K562 (cell line): ENCODE measurements at regions not wholly inside any gene's neighbourhood (a gene's known extent, or its start where the extent isn't known, plus 50 kb on each side); places are given as distances from the start of the nearest gene placed in this dataset.

Source experiments
- ATAC-seq: fragments of 200-7000 bp; cut with Tn5 transposase; 3 replicates; pipeline ENCODE4 v1.9.1; 2020; ENCODE audit warnings: moderate library complexity
- BruUV-seq: library from RNA; stranded (reverse); fragments of 400-500 nt; replicated peaks from 2 replicates; lab custom pipeline; 2021; lab: Mats Ljungman, UMichigan
- CTCF ChIA-PET: fragments of 300-600 bp; formaldehyde crosslinking; extraction: SDS; loops from one replicate; lab custom pipeline; 2021; ENCODE audit warnings: low intra/inter-chr PET ratio; lab: Yijun Ruan, JAX
- POLR2A ChIA-PET: fragments of 300-600, 350-650 bp; sonication (Branson Sonifier 250); formaldehyde crosslinking; extraction: SDS; loops from one replicate; lab custom pipeline; 2021; ENCODE audit warnings: antibody characterized with exemption, inconsistent platforms; lab: Yijun Ruan, JAX
- DNase-seq, 4 experiments: peaks; one replicate each; pipeline versions ENCODE4 v3.0.0 to v3.0.0-alpha.2; 2011 to 2018; ENCODE audit warnings: low spot score in 3 of 4, mixed read lengths in 3 of 4; ENCODE audit errors: extremely low read depth in 1 of 4
- FAIRE-seq: peaks from 2 replicates; lab custom pipeline; 2011; peaks lifted over from hg19 to GRCh38; lab: Jason Lieb, UNC
- H2AFZ ChIP-seq: 2 replicates; pipeline ENCODE4 v1.6.0; 2011; ENCODE audit warnings: low read depth, low read length, control low read depth, inconsistent platforms
- H3K27ac ChIP-seq: fragments of 200-600 bp; 3 replicates; pipeline ENCODE4 v1.8.0; 2011; ENCODE audit warnings: low read depth, mild to moderate bottlenecking, control low read depth, inconsistent platforms, low read length, moderate library complexity, mixed read lengths; ENCODE audit errors: extremely low read depth
- H3K27me3 ChIP-seq, 2 experiments: fragments of 300-600 bp in 1 of 2; 2 replicates in 1 of 2; 3 replicates in 1 of 2; pipeline versions ENCODE4 v1.6.0 to v1.8.0; 2011; ENCODE audit warnings: inconsistent platforms in 2 of 2, low read length in 2 of 2, mild to moderate bottlenecking in 1 of 2, mixed read lengths in 1 of 2, moderate library complexity in 1 of 2; ENCODE audit not compliant: control insufficient read depth in 2 of 2, insufficient read depth in 2 of 2
- H3K36me3 ChIP-seq: fragments of 300-600 bp; 3 replicates; pipeline ENCODE4 v1.8.0; 2011; ENCODE audit warnings: mild to moderate bottlenecking, low read length, inconsistent platforms; ENCODE audit not compliant: control insufficient read depth, insufficient read depth
- H3K4me1 ChIP-seq, 2 experiments: fragments of 200-600 bp in 1 of 2; replicated peaks in 1 of 2; 2 replicates in 1 of 2; 3 replicates in 1 of 2; pipeline versions ENCODE4 v1.5.1 to v1.8.0; 2011; ENCODE audit warnings: inconsistent platforms in 2 of 2, low read length in 2 of 2, mild to moderate bottlenecking in 1 of 2, mixed read lengths in 1 of 2, moderate library complexity in 1 of 2; ENCODE audit not compliant: control insufficient read depth in 2 of 2, insufficient read depth in 2 of 2
- H3K4me2 ChIP-seq: 2 replicates; pipeline ENCODE4 v1.6.1; 2011; ENCODE audit warnings: low read length, control low read depth, inconsistent platforms, mixed read lengths; ENCODE audit not compliant: insufficient read depth
- H3K4me3 ChIP-seq: fragments of 200-600 bp; sonication (generic), shearing (Covaris generic); 2 replicates; pipeline ENCODE4 v1.5.1; 2016; ENCODE audit warnings: control low read depth, inconsistent platforms
- H3K79me2 ChIP-seq: fragments of 200-600 bp; 3 replicates; pipeline ENCODE4 v1.8.0; 2011; ENCODE audit warnings: low read length, inconsistent platforms; ENCODE audit not compliant: control insufficient read depth, insufficient read depth
- H3K9ac ChIP-seq, 2 experiments: 2 replicates each; pipeline versions ENCODE4 v1.6.0 to v1.6.1; 2011; ENCODE audit warnings: low read depth in 2 of 2, low read length in 2 of 2, control low read depth in 1 of 2, inconsistent platforms in 1 of 2, mild to moderate bottlenecking in 1 of 2, mixed read lengths in 1 of 2; ENCODE audit not compliant: insufficient read depth in 1 of 2
- H3K9me1 ChIP-seq: one replicate; pipeline ENCODE4 v1.6.0; 2011; ENCODE audit warnings: inconsistent platforms, mild to moderate bottlenecking, low read length, moderate library complexity; ENCODE audit not compliant: control insufficient read depth, insufficient read depth
- H3K9me3 ChIP-seq: replicated peaks from 2 replicates; pipeline ENCODE4 v1.5.1; 2011; ENCODE audit warnings: low read depth, low read length, inconsistent platforms; ENCODE audit not compliant: control insufficient read depth, insufficient read depth
- H4K20me1 ChIP-seq: replicated peaks from 2 replicates; pipeline ENCODE4 v1.6.1; 2011; ENCODE audit warnings: low read length, inconsistent platforms, mixed read lengths; ENCODE audit not compliant: control insufficient read depth, insufficient read depth
- ARHGAP35 ChIP-seq: fragments of 450-650 bp; IDR thresholded peaks from 2 replicates; pipeline ENCODE4 v1.6.1; 2018; ENCODE audit not compliant: partially characterized antibody
- BACH1 ChIP-seq: fragments of 200-800 bp; sonication (Bioruptor generic); IDR thresholded peaks from 2 replicates; pipeline ENCODE4 v1.6.1; 2016; ENCODE audit warnings: missing genetic modification characterization, missing compliant biosample characterization
- CBX1 ChIP-seq: sonication (generic); IDR thresholded peaks from 2 replicates; pipeline ENCODE4 v1.6.1; 2016; ENCODE audit warnings: antibody characterized with exemption, low read depth, mild to moderate bottlenecking
- HLTF ChIP-seq: fragments of 450-650 bp; IDR thresholded peaks from 2 replicates; pipeline ENCODE4 v1.6.1; 2016
- HMGN3 ChIP-seq: IDR thresholded peaks from 2 replicates; pipeline ENCODE4 v1.6.1; 2011; ENCODE audit warnings: borderline replicate concordance, low read depth, mild to moderate bottlenecking, mixed read lengths, low read length; ENCODE audit not compliant: insufficient read length; ENCODE audit errors: extremely low read depth
- IFI16 ChIP-seq: fragments of 250-450 bp; sonication (Bioruptor Pico); IDR thresholded peaks from 2 replicates; pipeline ENCODE4 v2.1.2; 2022; ENCODE audit warnings: mild to moderate bottlenecking, inconsistent platforms
- KLF10 ChIP-seq: fragments of 250-450 bp; sonication (Bioruptor Pico); IDR thresholded peaks from 2 replicates; pipeline ENCODE4 v1.6.1; 2021; ENCODE audit warnings: matching md5 sums
- L3MBTL2 ChIP-seq: fragments of 450-650 bp; IDR thresholded peaks from 2 replicates; pipeline ENCODE4 v1.6.1; 2016; ENCODE audit warnings: mild to moderate bottlenecking, moderate library complexity
- MCM2 ChIP-seq: fragments of 450-650 bp; IDR thresholded peaks from 2 replicates; pipeline ENCODE4 v1.6.1; 2017; ENCODE audit warnings: low read depth, mild to moderate bottlenecking
- PHF8 ChIP-seq: fragments of 200-600 bp; sonication (generic); IDR thresholded peaks from 2 replicates; pipeline ENCODE4 v1.6.1; 2012; ENCODE audit warnings: mixed run types, mild to moderate bottlenecking, inconsistent platforms, low read length, moderate library complexity, borderline replicate concordance
- POLR3G ChIP-seq: IDR thresholded peaks from 2 replicates; pipeline ENCODE4 v1.6.1; 2011; ENCODE audit not compliant: insufficient read length, insufficient replicate concordance; ENCODE audit errors: extremely low read depth
- RBM22 ChIP-seq: fragments of 200-400 bp; formaldehyde crosslinking; IDR thresholded peaks from 2 replicates; pipeline ENCODE4 v1.6.1; 2018; ENCODE audit warnings: low read length, low read depth; ENCODE audit not compliant: poor library complexity, severe bottlenecking
- SAFB2 ChIP-seq: fragments of 200-400 bp; formaldehyde crosslinking; IDR thresholded peaks from 2 replicates; pipeline ENCODE4 v1.6.1; 2018; ENCODE audit warnings: borderline replicate concordance, low read length, low read depth, moderate library complexity; ENCODE audit not compliant: severe bottlenecking
- SIRT6 ChIP-seq: IDR thresholded peaks from one replicate; pipeline ENCODE4 v1.6.1; 2012; ENCODE audit warnings: low read depth, mild to moderate bottlenecking, control low read depth, inconsistent platforms, low read length, moderate library complexity
- STAT5B ChIP-seq: fragments of 250-450 bp; sonication (Bioruptor Pico); IDR thresholded peaks from 2 replicates; pipeline ENCODE4 v1.8.0; 2021; ENCODE audit warnings: mild to moderate bottlenecking, inconsistent platforms
- TAF15 ChIP-seq: fragments of 200-400 bp; formaldehyde crosslinking; IDR thresholded peaks from 2 replicates; pipeline ENCODE4 v1.6.1; 2017; ENCODE audit warnings: mild to moderate bottlenecking, low read depth, low read length, moderate library complexity
- ZNF586 ChIP-seq: fragments of 450-650 bp; formaldehyde crosslinking; conservative IDR thresholded peaks from 2 replicates; pipeline ENCODE4 v1.4.0; 2020; ENCODE audit warnings: mild to moderate bottlenecking, moderate library complexity
- ZNF695 ChIP-seq: fragments of 450-650 bp; formaldehyde crosslinking; IDR thresholded peaks from 2 replicates; pipeline ENCODE4 v1.4.0; 2020; ENCODE audit warnings: mild to moderate bottlenecking, moderate library complexity
- ZNF696 ChIP-seq: fragments of 250-450 bp; sonication (Bioruptor Pico); conservative IDR thresholded peaks from 2 replicates; pipeline ENCODE4 v1.4.0; 2020; ENCODE audit warnings: mild to moderate bottlenecking, moderate library complexity
- ZNF766 ChIP-seq: fragments of 200-800 bp; sonication (Bioruptor generic); conservative IDR thresholded peaks from 2 replicates; pipeline ENCODE4 v1.6.1; 2016; ENCODE audit warnings: missing genetic modification characterization, missing compliant biosample characterization
- in situ Hi-C: fragments of 300-500 bp; cut with MboI; formaldehyde crosslinking; loops from 4 replicates; pipeline ENCODE4 v1.15.0; 2018; ENCODE audit warnings: inconsistent platforms, mixed read lengths
- intact Hi-C: fragments of 100-400 bp; cut with micrococcal nuclease; formaldehyde crosslinking; loops from 2 replicates; pipeline ENCODE4 v1.14.2; 2022

DNA sequence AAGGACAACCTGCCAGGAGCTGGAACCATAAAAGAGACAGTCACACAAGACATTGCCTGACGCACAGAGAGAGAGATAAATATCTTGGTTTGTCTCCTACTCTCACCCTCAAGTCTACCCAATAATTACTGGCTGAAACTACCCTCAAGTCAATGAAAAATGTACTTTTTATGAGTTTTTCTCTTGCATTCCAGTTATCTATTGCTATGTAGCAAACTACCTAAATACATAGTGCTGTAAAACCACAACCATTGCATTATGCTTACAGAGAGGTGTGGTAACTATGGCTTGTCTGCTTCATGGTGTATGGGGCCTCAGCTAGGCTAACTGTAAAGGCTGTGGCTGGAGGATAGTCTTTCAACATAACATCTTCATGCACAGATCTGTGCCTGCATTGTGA is 247.8 kb downstream of the HAO1 start (continued):
- TF ChIP-seq KLF10 (CRISPR knock-in tag): no peak
- no peak for TF ChIP-seq TAF15
- no peak for TF ChIP-seq POLR3G
- TF ChIP-seq ZNF696 (CRISPR knock-in tag): no peak
- TF ChIP-seq HMGN3: no peak
- no peak for TF ChIP-seq ZNF586 (CRISPR knock-in tag)
- no peak for TF ChIP-seq MCM2
- no peak for TF ChIP-seq BACH1 (tag)

GRCh38 chr20:7693761-7694160 is 246.5 kb downstream of the HAO1 start:
- Histone ChIP-seq H3K79me2 (no peaks in the 10 kb centered on the region), H4K20me1 (no peaks in the 10 kb centered on the region), H3K4me2 (no peak overlapping the region), H3K27ac (no peak overlapping the region), H2AFZ (no peak overlapping the region), H3K9ac (no peak overlapping the region), H3K36me3 (no peaks in the 10 kb centered on the region), H3K9me1 (no peaks in the 10 kb centered on the region), H3K9me3 (no peaks in the 10 kb centered on the region), H3K27me3 (no peaks in the 10 kb centered on the region), H3K4me1 (no peaks in the 10 kb centered on the region), H3K4me3 (no peak overlapping the region)
- FAIRE-seq: no peak
- ChIA-PET POLR2A (no interaction called here), CTCF (no interaction called here)
- no TSS peak for BruUV-seq
- intact Hi-C loops (no loop called here), in situ Hi-C loops (no loop called here)
- no peak for ATAC-seq
- no peak for TF ChIP-seq PHF8
- no peak for TF ChIP-seq SIRT6
- no peak for TF ChIP-seq RBM22
- TF ChIP-seq STAT5B (CRISPR knock-in tag): no peak
- TF ChIP-seq ARHGAP35: no peak
- no peak for TF ChIP-seq SAFB2
- no peak for TF ChIP-seq L3MBTL2
- no peak for TF ChIP-seq ZNF695
- TF ChIP-seq IFI16: no peak
- no peak for TF ChIP-seq ZNF766 (CRISPR knock-in tag)
- no peak for TF ChIP-seq CBX1
- TF ChIP-seq HLTF: no peak
- no peak for DNase-seq
